Endothelial cell of umbilical vein (primary cell): ENCODE measurements at regions not wholly inside any gene's neighbourhood (a gene's known extent, or its start where the extent isn't known, plus 50 kb on each side); places are given as distances from the start of the nearest gene placed in this dataset.

Source experiments
- BruUV-seq: library from RNA; stranded (reverse); fragments of 400-500 nt; replicated peaks from 2 replicates; lab custom pipeline; 2021; lab: Mats Ljungman, UMichigan
- CTCF ChIA-PET: fragments of 300-600, 350-600 bp; sonication (Branson Sonifier 250); formaldehyde crosslinking; loops from one replicate; lab custom pipeline; 2021; ENCODE audit warnings: antibody characterized with exemption, inconsistent platforms; lab: Charles Lee
- POLR2A ChIA-PET: fragments of 300-600, 350-600 bp; sonication (Branson Sonifier 250); formaldehyde crosslinking; loops from one replicate; lab custom pipeline; 2021; ENCODE audit warnings: antibody characterized with exemption, inconsistent platforms; lab: Charles Lee
- DNase-seq: peaks from one replicate; pipeline ENCODE4 v3.0.0-alpha.2; 2011; ENCODE audit warnings: low read depth, low spot score
- FAIRE-seq: peaks from 2 replicates; lab custom pipeline; 2011; peaks lifted over from hg19 to GRCh38; lab: Jason Lieb, UNC
- H2AFZ ChIP-seq: 2 replicates; pipeline ENCODE4 v1.6.0; 2012; ENCODE audit warnings: low read depth, low read length, control low read depth, inconsistent platforms
- H3K27ac ChIP-seq: 2 replicates; pipeline ENCODE4 v1.5.1; 2011; ENCODE audit warnings: low read depth, mild to moderate bottlenecking, control low read depth, low read length, moderate library complexity; ENCODE audit not compliant: insufficient read depth
- H3K27me3 ChIP-seq, 2 experiments: 2 replicates each; pipeline versions ENCODE4 v1.6.0 to v1.6.1; 2011; ENCODE audit warnings: low read length in 2 of 2, mixed read lengths in 1 of 2; ENCODE audit not compliant: control insufficient read depth in 2 of 2, insufficient read depth in 2 of 2
- H3K36me3 ChIP-seq, 2 experiments: 2 replicates in 1 of 2; 3 replicates in 1 of 2; pipeline ENCODE4 v1.5.1; 2011; ENCODE audit warnings: low read length in 2 of 2, mild to moderate bottlenecking in 1 of 2, moderate library complexity in 1 of 2; ENCODE audit not compliant: control insufficient read depth in 2 of 2, insufficient read depth in 2 of 2; ENCODE audit errors: extremely low read depth in 1 of 2
- H3K4me1 ChIP-seq: 3 replicates; pipeline ENCODE4 v1.5.1; 2011; ENCODE audit warnings: mild to moderate bottlenecking, low read length; ENCODE audit not compliant: control insufficient read depth, insufficient read depth; ENCODE audit errors: extremely low read depth
- H3K4me2 ChIP-seq: 2 replicates; pipeline ENCODE4 v1.6.1; 2011; ENCODE audit warnings: low read length, control low read depth, mixed read lengths; ENCODE audit not compliant: insufficient read depth
- H3K4me3 ChIP-seq, 3 experiments: fragments of 200-600 bp in 1 of 3; sonication (generic), shearing (Covaris generic) in 1 of 3; replicated peaks in 1 of 3; 2 replicates each; pipeline ENCODE4 v1.5.1; 2011 to 2016; ENCODE audit warnings: control low read depth in 3 of 3, low read length in 3 of 3, mild to moderate bottlenecking in 2 of 3, inconsistent platforms in 1 of 3, low read depth in 1 of 3, moderate library complexity in 1 of 3; ENCODE audit not compliant: insufficient read depth in 1 of 3
- H3K79me2 ChIP-seq: 2 replicates; pipeline ENCODE4 v1.6.0; 2012; ENCODE audit warnings: low read length, inconsistent platforms; ENCODE audit not compliant: control insufficient read depth, insufficient read depth
- H3K9ac ChIP-seq: replicated peaks from 2 replicates; pipeline ENCODE3; 2011; ENCODE audit warnings: low read length, control low read depth; ENCODE audit not compliant: insufficient read depth; ENCODE audit errors: extremely low read depth
- H3K9me1 ChIP-seq: replicated peaks from 3 replicates; pipeline ENCODE4 v1.6.0; 2011; ENCODE audit warnings: mild to moderate bottlenecking, low read length; ENCODE audit not compliant: control insufficient read depth, insufficient read depth; ENCODE audit errors: extremely low read depth
- H3K9me3 ChIP-seq: replicated peaks from 2 replicates; pipeline ENCODE4 v1.5.1; 2012; ENCODE audit warnings: low read length, inconsistent platforms; ENCODE audit not compliant: control insufficient read depth, insufficient read depth
- H4K20me1 ChIP-seq: replicated peaks from 2 replicates; pipeline ENCODE3; 2011; ENCODE audit warnings: mild to moderate bottlenecking, low read length; ENCODE audit not compliant: control insufficient read depth, insufficient read depth; ENCODE audit errors: extremely low read depth
- CTCF ChIP-seq, 2 donors: IDR thresholded peaks; 1 replicate in 1 of 2; 2 replicates in 1 of 2; pipeline ENCODE4 v1.5.1; 2011; ENCODE audit warnings: low read length in 2 of 2, mild to moderate bottlenecking in 2 of 2, moderate library complexity in 2 of 2, control low read depth in 1 of 2, inconsistent platforms in 1 of 2, low read depth in 1 of 2; ENCODE audit not compliant: insufficient read depth in 1 of 2; ENCODE audit errors: extremely low read depth in 1 of 2
- EZH2 ChIP-seq: IDR thresholded peaks from 2 replicates; pipeline ENCODE4 v1.6.1; 2012; ENCODE audit warnings: borderline replicate concordance, low read depth, mild to moderate bottlenecking, moderate library complexity, low read length, inconsistent platforms; ENCODE audit not compliant: severe bottlenecking
- FOS ChIP-seq: IDR thresholded peaks from 2 replicates; pipeline ENCODE4 v1.6.1; 2011; ENCODE audit warnings: mild to moderate bottlenecking, low read length, moderate library complexity, borderline replicate concordance; ENCODE audit not compliant: insufficient read depth
- GATA2 ChIP-seq: IDR thresholded peaks from 2 replicates; pipeline ENCODE4 v1.7.0; 2011; ENCODE audit warnings: low read depth, mild to moderate bottlenecking, moderate library complexity, mixed read lengths, low read length; ENCODE audit not compliant: insufficient read length, insufficient read depth
- JUN ChIP-seq: IDR thresholded peaks from 2 replicates; pipeline ENCODE4 v1.6.1; 2011; ENCODE audit warnings: borderline replicate concordance, low read depth; ENCODE audit not compliant: insufficient read length, insufficient read depth
- MAX ChIP-seq: IDR thresholded peaks from 2 replicates; pipeline ENCODE4 v1.6.1; 2011; ENCODE audit not compliant: insufficient read depth, insufficient read length
- MYC ChIP-seq: IDR thresholded peaks from one replicate; pipeline ENCODE4 v1.6.1; 2011; ENCODE audit warnings: mild to moderate bottlenecking, low read depth, low read length
- POLR2A ChIP-seq: IDR thresholded peaks from 2 replicates; pipeline ENCODE4 v1.6.1; 2012; ENCODE audit warnings: low read depth, mild to moderate bottlenecking, control low read depth, low read length
- POLR2AphosphoS5 ChIP-seq: IDR thresholded peaks from 2 replicates; pipeline ENCODE4 v1.6.1; 2012; ENCODE audit warnings: low read depth, mild to moderate bottlenecking, control low read depth, low read length, moderate library complexity; ENCODE audit not compliant: insufficient read depth
- dilution Hi-C: fragments of 300-500 bp; cut with MboI; formaldehyde crosslinking; loops from one replicate; pipeline ENCODE4 v1.15.0; 2019; ENCODE audit warnings: low sequenced_read_pairs; ENCODE audit not compliant: extremely low pct_ligation_motif_present
- intact Hi-C: fragments of 100-400 bp; cut with micrococcal nuclease; formaldehyde crosslinking; loops from one replicate; pipeline ENCODE4 v1.10.0; 2022

GRCh38 chr19:41495589-41495988 is 52.6 kb downstream of the ERICH4 start:
- FAIRE-seq (no peak), DNase-seq (no peak)
- no peak overlapping the region for H3K4me2 ChIP-seq
- H3K9ac ChIP-seq, result no peak overlapping the region
- dilution Hi-C loops (no loop called here), intact Hi-C loops (no loop called here)
- BruUV-seq, result no TSS peak
- H3K79me2 ChIP-seq, result no peaks in the 10 kb centered on the region
- no peaks in the 10 kb centered on the region for H3K9me3 ChIP-seq
- POLR2A ChIA-PET, result no interaction called here
- TF ChIP-seq JUN (no peak), FOS (no peak), GATA2 (no peak), POLR2AphosphoS5 (no peak)
- H3K27me3 ChIP-seq, result peaks cover 5 to 7% of the 10 kb centered on the region in 2 experiments
- H2AFZ ChIP-seq, result no peak overlapping the region
- no peak overlapping the region for H3K4me3 ChIP-seq
- peaks cover 8% of the 10 kb centered on the region for H3K4me1 ChIP-seq
- H4K20me1 ChIP-seq, result no peaks in the 10 kb centered on the region
- no peak overlapping the region for H3K27ac ChIP-seq
- CTCF ChIA-PET, result interaction anchor here (1.1 to 1.3 kb wide), 2 partner anchors 10 to 46 kb away, joined by 3 to 4 read pairs; no protein-coding TSS in a partner anchor
- no peaks in the 10 kb centered on the region for H3K9me1 ChIP-seq
- no peaks in the 10 kb centered on the region for H3K36me3 ChIP-seq

GRCh38 chr19:41499899-41500298 is 56.9 kb downstream of the ERICH4 start:
- H3K9ac ChIP-seq, result peak overlapping the region; percentile 77
- peaks cover 18% of the 10 kb centered on the region for H3K4me1 ChIP-seq
- peak overlapping the region; percentile 5 to 71 (median 35) for H3K4me3 ChIP-seq
- peak overlapping the region; percentile 91 for H3K4me2 ChIP-seq
- no peaks in the 10 kb centered on the region for H3K9me3 ChIP-seq
- no peaks in the 10 kb centered on the region for H4K20me1 ChIP-seq
- peak overlapping the region; percentile 85 for H2AFZ ChIP-seq
- FAIRE-seq (no peak), DNase-seq (no peak)
- no peaks in the 10 kb centered on the region for H3K36me3 ChIP-seq
- no peaks in the 10 kb centered on the region for H3K9me1 ChIP-seq
- H3K79me2 ChIP-seq, result no peaks in the 10 kb centered on the region
- H3K27me3 ChIP-seq, result peaks cover 5 to 7% of the 10 kb centered on the region in 2 experiments
- no TSS peak for BruUV-seq
- TF ChIP-seq FOS (no peak), POLR2A (no peak), MAX (no peak), CTCF (IDR thresholded peaks at IDR 0.05; ENCODE audit: extremely low read depth in 1 of 2, insufficient read depth in 1 of 2, low read depth in 1 of 2, low read length in 2 of 2) (no peak), MYC (no peak), GATA2 (no peak), EZH2 (no peak), POLR2AphosphoS5 (no peak), JUN (no peak)
- dilution Hi-C loops, result no loop called here
- ChIA-PET POLR2A (no interaction called here), CTCF (no interaction called here)
- intact Hi-C loops, result no loop called here
- peak overlapping the region; percentile 93 for H3K27ac ChIP-seq
